DND-41 (cell line): ENCODE measurements at regions not wholly inside any gene's neighbourhood (a gene's known extent, or its start where the extent isn't known, plus 50 kb on each side); places are given as distances from the start of the nearest gene placed in this dataset.

Experiments used
- ATAC-seq: fragments of 200-7000 bp; cut with Tn5 transposase; 3 replicates; pipeline ENCODE4 v1.9.1; 2021; ENCODE audit warnings: low read depth; ENCODE audit not compliant: insufficient read depth
- DNase-seq: peaks from one replicate; pipeline ENCODE4 v3.0.0-alpha.2; 2020
- H2AFZ ChIP-seq: 2 replicates; pipeline ENCODE4 v1.6.0; 2012; ENCODE audit warnings: low read depth, low read length
- H3K27ac ChIP-seq: 2 replicates; pipeline ENCODE4 v1.5.1; 2012; ENCODE audit warnings: low read length, inconsistent platforms
- H3K27me3 ChIP-seq: fragments of 200-600 bp; sonication (generic); 2 replicates; pipeline ENCODE4 v1.6.0; 2012; ENCODE audit warnings: low read length, mild to moderate bottlenecking, inconsistent platforms; ENCODE audit not compliant: insufficient read depth, poor library complexity
- H3K36me3 ChIP-seq: 2 replicates; pipeline ENCODE4 v1.5.1; 2012; ENCODE audit warnings: low read length, inconsistent platforms; ENCODE audit not compliant: insufficient read depth
- H3K4me1 ChIP-seq: 2 replicates; pipeline ENCODE4 v1.5.1; 2012; ENCODE audit warnings: mild to moderate bottlenecking, low read length; ENCODE audit not compliant: insufficient read depth
- H3K4me2 ChIP-seq: 2 replicates; pipeline ENCODE4 v1.6.0; 2012; ENCODE audit warnings: mild to moderate bottlenecking, moderate library complexity, low read length, inconsistent platforms; ENCODE audit not compliant: insufficient read depth
- H3K4me3 ChIP-seq, 2 experiments: fragments of 200-600 bp in 1 of 2; shearing (Covaris generic) in 1 of 2; 2 replicates each; pipeline ENCODE4 v1.5.1; 2012 to 2016; ENCODE audit warnings: inconsistent platforms in 2 of 2, low read length in 2 of 2, mild to moderate bottlenecking in 2 of 2, low read depth in 1 of 2, moderate library complexity in 1 of 2
- H3K79me2 ChIP-seq: 2 replicates; pipeline ENCODE4 v1.6.0; 2012; ENCODE audit warnings: low read length, inconsistent platforms; ENCODE audit not compliant: insufficient read depth
- H3K9ac ChIP-seq: 2 replicates; pipeline ENCODE4 v1.6.0; 2012; ENCODE audit warnings: low read depth, mild to moderate bottlenecking, inconsistent platforms, low read length, moderate library complexity
- H3K9me3 ChIP-seq: 2 replicates; pipeline ENCODE4 v1.5.1; 2012; ENCODE audit warnings: low read length, moderate library complexity, mild to moderate bottlenecking, inconsistent platforms; ENCODE audit not compliant: insufficient read depth, severe bottlenecking
- H4K20me1 ChIP-seq: 2 replicates; pipeline ENCODE4 v1.6.0; 2012; ENCODE audit warnings: low read length; ENCODE audit not compliant: insufficient read depth
- CTCF ChIP-seq: IDR thresholded peaks from 2 replicates; pipeline ENCODE4 v1.5.1; 2012; ENCODE audit warnings: borderline replicate concordance, low read length, moderate library complexity, mild to moderate bottlenecking; ENCODE audit not compliant: poor library complexity, severe bottlenecking; ENCODE audit errors: extremely low read depth
- EZH2 ChIP-seq: IDR thresholded peaks from 3 replicates; pipeline ENCODE4 v1.6.1; 2012; ENCODE audit warnings: borderline replicate concordance, low read depth, mild to moderate bottlenecking, moderate library complexity, low read length, inconsistent platforms; ENCODE audit not compliant: severe bottlenecking

DNA sequence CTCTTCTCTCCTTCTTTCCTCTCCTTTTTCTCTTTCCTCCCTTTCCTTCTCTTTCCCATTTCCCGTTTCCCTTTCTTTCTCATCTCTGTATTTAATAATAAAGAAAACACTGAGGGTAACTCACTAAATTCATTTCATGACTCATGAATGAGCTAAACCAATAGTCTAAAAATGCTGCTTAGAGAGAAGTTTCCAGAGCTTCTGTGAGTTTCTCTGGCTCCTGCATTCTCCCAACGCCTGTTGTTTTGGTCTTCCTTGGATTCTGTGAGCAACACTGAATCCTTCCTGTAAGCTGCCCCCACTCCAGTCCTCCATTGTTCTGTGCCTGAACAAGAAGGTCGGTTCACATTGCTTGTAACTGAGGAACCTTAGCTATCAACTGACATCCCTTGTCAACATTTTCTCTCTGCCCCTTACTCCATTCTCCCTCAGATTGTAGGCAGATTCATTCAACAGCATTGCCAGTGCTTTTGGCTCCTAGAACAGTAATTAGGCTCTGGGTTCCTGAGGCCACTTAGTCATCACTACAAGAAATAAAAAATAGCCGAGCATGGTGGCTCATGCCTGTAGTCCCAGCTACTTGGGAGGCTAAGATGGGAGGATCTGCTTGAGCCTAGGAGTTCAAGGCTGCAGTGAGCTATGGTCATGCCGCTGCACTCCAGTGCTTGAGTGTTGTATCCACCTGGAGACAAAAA is 237.7 kb upstream of the KLF4 start:
- Histone ChIP-seq H2AFZ (no peak overlapping the region), H3K9ac (no peak overlapping the region), H3K36me3 (no peaks in the 10 kb centered on the region), H3K4me2 (no peak overlapping the region), H3K79me2 (no peaks in the 10 kb centered on the region), H4K20me1 (no peaks in the 10 kb centered on the region), H3K4me3 (no peak overlapping the region), H3K4me1 (no peaks in the 10 kb centered on the region), H3K27me3 (no peaks in the 10 kb centered on the region), H3K9me3 (no peaks in the 10 kb centered on the region), H3K27ac (no peak overlapping the region)
- ATAC-seq (no peak), DNase-seq (no peak)
- TF ChIP-seq CTCF: no peak
- no peak for TF ChIP-seq EZH2

- Histone ChIP-seq H3K4me2 (no peak overlapping the region), H3K4me1 (no peaks in the 10 kb centered on the region), H3K9me3 (no peaks in the 10 kb centered on the region), H3K27me3 (no peaks in the 10 kb centered on the region), H3K4me3 (no peak overlapping the region), H2AFZ (no peak overlapping the region), H3K36me3 (no peaks in the 10 kb centered on the region), H4K20me1 (no peaks in the 10 kb centered on the region), H3K9ac (no peak overlapping the region), H3K79me2 (no peaks in the 10 kb centered on the region), H3K27ac (no peak overlapping the region)
- TF ChIP-seq CTCF (no peak), EZH2 (no peak)
- DNase-seq (no peak), ATAC-seq (no peak)
These were observed 233.4 kb upstream of the KLF4 start for GRCh38 chr9:107723015-107723414.

DNA sequence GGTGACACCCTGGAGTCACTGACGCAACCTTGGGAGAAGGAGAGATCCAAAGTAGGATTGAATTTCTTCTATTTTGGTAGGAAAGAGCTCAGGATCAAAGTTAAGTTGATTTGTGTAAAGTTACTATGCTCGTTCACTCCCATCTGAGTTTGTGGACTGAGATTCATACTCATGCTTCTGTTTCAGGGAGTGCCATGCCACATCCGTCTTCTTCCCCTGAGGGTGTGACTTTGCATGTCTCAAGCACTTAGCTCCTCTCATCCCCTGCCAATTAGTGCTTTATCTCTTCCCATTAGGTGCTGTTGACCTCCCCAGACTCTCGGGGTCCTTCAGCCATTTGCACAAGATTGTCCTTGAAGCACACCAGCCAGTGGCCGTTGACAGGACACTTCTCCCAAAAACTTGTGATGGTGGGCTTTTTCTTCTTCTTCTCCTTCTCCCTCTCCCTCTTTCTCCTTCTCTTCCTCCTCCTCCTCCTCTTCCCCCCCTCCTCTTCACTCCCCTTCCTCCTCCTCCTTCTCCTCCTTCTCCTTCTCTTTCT is 232.2 kb upstream of the KLF4 start:
- Histone ChIP-seq H4K20me1 (no peaks in the 10 kb centered on the region), H3K4me1 (no peaks in the 10 kb centered on the region), H3K4me2 (no peak overlapping the region), H3K79me2 (no peaks in the 10 kb centered on the region), H3K36me3 (no peaks in the 10 kb centered on the region), H3K9ac (no peak overlapping the region), H3K27me3 (no peaks in the 10 kb centered on the region), H3K27ac (no peak overlapping the region), H3K9me3 (no peaks in the 10 kb centered on the region), H2AFZ (no peak overlapping the region), H3K4me3 (no peak overlapping the region)
- DNase-seq: no peak
- TF ChIP-seq CTCF (no peak), EZH2 (no peak)
- ATAC-seq: no peak
